ENCODE measurements at regions not wholly inside any gene's neighbourhood (a gene's known extent, or its start where the extent isn't known, plus 50 kb on each side); places are given as distances from the start of the nearest gene placed in this dataset.

- no peak for ATAC-seq
- Histone ChIP-seq H3K9me3 (no peaks in the 10 kb centered on the region), H3K4me1 (ENCODE audit: low read depth) (no peaks in the 10 kb centered on the region), H3K4me3 (no peak overlapping the region), H3K36me3 (ENCODE audit: low read depth) (no peaks in the 10 kb centered on the region)
- DNase-seq = no peak
- no peak for TF ChIP-seq CTCF (IDR thresholded peaks at IDR 0.05)
- intact Hi-C loops (cut with DNase I, micrococcal nuclease) = no loop called here
Measured at GRCh38 chr18:73852789-73853549, 294.7 kb downstream of the FBXO15 start.

- no peak for ATAC-seq
- no peak for DNase-seq
- no peaks in the 10 kb centered on the region for H3K4me1 ChIP-seq (ENCODE audit: low read depth)
- intact Hi-C loops (cut with DNase I, micrococcal nuclease) = no loop called here
- H3K4me3 ChIP-seq = no peak overlapping the region
- no peak for TF ChIP-seq CTCF (IDR thresholded peaks at IDR 0.05)
- H3K9me3 ChIP-seq = no peaks in the 10 kb centered on the region
- no peaks in the 10 kb centered on the region for H3K36me3 ChIP-seq (ENCODE audit: low read depth)
Measured at GRCh38 chr18:73850782-73851181, 296.9 kb downstream of the FBXO15 start.

GRCh38 chr18:73848656-73849055, 299.0 kb downstream of the FBXO15 start:
- no peak for DNase-seq
- Histone ChIP-seq H3K4me3 (no peak overlapping the region), H3K36me3 (ENCODE audit: low read depth) (no peaks in the 10 kb centered on the region), H3K4me1 (ENCODE audit: low read depth) (no peaks in the 10 kb centered on the region), H3K9me3 (no peaks in the 10 kb centered on the region)
- no peak for ATAC-seq
- intact Hi-C loops (cut with DNase I, micrococcal nuclease) = no loop called here
- TF ChIP-seq CTCF (IDR thresholded peaks at IDR 0.05) = no peak

- Histone ChIP-seq H3K4me1 (ENCODE audit: low read depth) (no peaks in the 10 kb centered on the region), H3K36me3 (ENCODE audit: low read depth) (no peaks in the 10 kb centered on the region), H3K9me3 (no peaks in the 10 kb centered on the region), H3K4me3 (no peak overlapping the region)
- ATAC-seq (no peak), DNase-seq (no peak)
- intact Hi-C loops (cut with DNase I, micrococcal nuclease) = loop anchor here in 1 of 2 donors (5.0 kb wide), 1 partner anchor 1081 kb away; no protein-coding TSS in a partner anchor
- no peak for TF ChIP-seq CTCF (IDR thresholded peaks at IDR 0.05)
Measured at GRCh38 chr18:73843455-73843854, 304.2 kb downstream of the FBXO15 start.

GRCh38 chr18:73842795-73843394, 304.7 kb downstream of the FBXO15 start:
- no peaks in the 10 kb centered on the region for H3K36me3 ChIP-seq (ENCODE audit: low read depth)
- H3K9me3 ChIP-seq = no peaks in the 10 kb centered on the region
- ATAC-seq = peak; percentile 46
- H3K4me3 ChIP-seq = no peak overlapping the region
- no peaks in the 10 kb centered on the region for H3K4me1 ChIP-seq (ENCODE audit: low read depth)
- TF ChIP-seq CTCF (IDR thresholded peaks at IDR 0.05) = peak; percentile 87
- DNase-seq = peak in 1 of 3 donors; percentile 62
- intact Hi-C loops (cut with DNase I, micrococcal nuclease) = loop anchor here in 1 of 2 donors (5.0 kb wide), 1 partner anchor 1081 kb away; no protein-coding TSS in a partner anchor
